ENCODE measurements at regions not wholly inside any gene's neighbourhood (a gene's known extent, or its start where the extent isn't known, plus 50 kb on each side); places are given as distances from the start of the nearest gene placed in this dataset.
"Not testable (repeated sequence)": the region's sequence is repeated elsewhere in the genome, so short reads cannot be mapped to it uniquely, and the experiment has no call there.

- Histone ChIP-seq H3K36me3 (no peaks in the 10 kb centered on the region), H3K9me3 (no peaks in the 10 kb centered on the region), H3K27ac (no peak overlapping the region), H3K27me3 (no peaks in the 10 kb centered on the region), H3K4me1 (no peaks in the 10 kb centered on the region), H3K4me3 (no peak overlapping the region)
- no peak for TF ChIP-seq CTCF (IDR thresholded peaks at IDR 0.05)
- DNase-seq (no peak), ATAC-seq (no peak)
- intact Hi-C loops (cut with DNase I): no loop called here
These were observed 76.3 kb upstream of the C7orf33 start for GRCh38 chr7:148514236-148514635.

- no peak for DNase-seq
- Histone ChIP-seq H3K4me3 (no peak overlapping the region), H3K9me3 (no peaks in the 10 kb centered on the region), H3K36me3 (no peaks in the 10 kb centered on the region), H3K27me3 (peaks cover 0 to 8% of the 10 kb centered on the region in 2 donors), H3K4me1 (no peaks in the 10 kb centered on the region), H3K27ac (no peak overlapping the region)
- no peak for ATAC-seq
- intact Hi-C loops (cut with DNase I): no loop called here
- TF ChIP-seq CTCF (IDR thresholded peaks at IDR 0.05): no peak
These were observed 75.3 kb upstream of the C7orf33 start for GRCh38 chr7:148515237-148515636.

GRCh38 chr7:148515728-148516695 lies 74.6 kb upstream of the C7orf33 start:
- TF ChIP-seq CTCF (IDR thresholded peaks at IDR 0.05): no peak
- peaks cover 0 to 15% of the 10 kb centered on the region in 2 donors for H3K27me3 ChIP-seq
- no peaks in the 10 kb centered on the region for H3K36me3 ChIP-seq
- no peak for ATAC-seq
- no peak overlapping the region for H3K27ac ChIP-seq
- no peak for DNase-seq
- H3K9me3 ChIP-seq: no peaks in the 10 kb centered on the region
- no peaks in the 10 kb centered on the region for H3K4me1 ChIP-seq
- intact Hi-C loops (cut with DNase I): no loop called here
- no peak overlapping the region for H3K4me3 ChIP-seq

GRCh38 chr7:148519386-148519785 lies 71.2 kb upstream of the C7orf33 start:
- H3K4me3 ChIP-seq; H3K27ac ChIP-seq; intact Hi-C loops (cut with DNase I); H3K36me3 ChIP-seq; ATAC-seq; H3K9me3 ChIP-seq; H3K4me1 ChIP-seq; DNase-seq: not testable (repeated sequence)
- H3K27me3 ChIP-seq: peaks cover 9 to 46% of the 10 kb centered on the region in 2 donors

GRCh38 chr7:148521271-148521670 lies 69.3 kb upstream of the C7orf33 start:
- H3K4me3 ChIP-seq: no peak overlapping the region
- intact Hi-C loops (cut with DNase I): no loop called here
- no peaks in the 10 kb centered on the region for H3K4me1 ChIP-seq
- H3K36me3 ChIP-seq: no peaks in the 10 kb centered on the region
- H3K27me3 ChIP-seq: peaks cover 9 to 56% of the 10 kb centered on the region in 2 donors
- no peak for ATAC-seq
- DNase-seq: no peak
- TF ChIP-seq CTCF (IDR thresholded peaks at IDR 0.05): no peak
- H3K9me3 ChIP-seq: no peaks in the 10 kb centered on the region
- no peak overlapping the region for H3K27ac ChIP-seq

Measured in left lung (tissue), 4 donors.